WTC11 (cell line): ENCODE measurements at regions not wholly inside any gene's neighbourhood (a gene's known extent, or its start where the extent isn't known, plus 50 kb on each side); places are given as distances from the start of the nearest gene placed in this dataset.

Source experiments
- ATAC-seq: fragments of 200-7000 bp; cut with Tn5 transposase; 2 replicates; pipeline ENCODE4 v1.10.0; 2021; ENCODE audit warnings: mild to moderate bottlenecking, moderate library complexity
- CTCF ChIA-PET: fragments of 300-600 bp; sonication (Branson Sonifier 250); formaldehyde crosslinking; loops from one replicate; lab custom pipeline; 2021; ENCODE audit warnings: antibody characterized with exemption; lab: Charles Lee
- POLR2A ChIA-PET: fragments of 350-600 bp; sonication (Branson Sonifier 250); formaldehyde crosslinking; loops from one replicate; lab custom pipeline; 2021; ENCODE audit warnings: antibody characterized with exemption; lab: Charles Lee
- DNase-seq: peaks from one replicate; pipeline ENCODE4 v3.0.0; 2021; ENCODE audit warnings: low spot score
- H3K27ac Mint-ChIP-seq: 2 replicates; pipeline ENCODE4 v1.8.0; 2021; ENCODE audit warnings: mixed read lengths
- H3K27me3 Mint-ChIP-seq: 2 replicates; pipeline ENCODE4 v1.8.0; 2021; ENCODE audit warnings: low read depth, mild to moderate bottlenecking, moderate library complexity, mixed read lengths
- H3K36me3 Mint-ChIP-seq: 2 replicates; pipeline ENCODE4 v1.8.0; 2021; ENCODE audit warnings: mixed read lengths
- H3K4me1 Mint-ChIP-seq: 2 replicates; pipeline ENCODE4 v1.8.0; 2022; ENCODE audit warnings: mixed read lengths
- H3K4me3 Mint-ChIP-seq: 2 replicates; pipeline ENCODE4 v1.8.0; 2021; ENCODE audit warnings: mild to moderate bottlenecking, moderate library complexity, mixed read lengths
- H3K9me3 Mint-ChIP-seq: 2 replicates; pipeline ENCODE4 v1.8.0; 2021; ENCODE audit warnings: mixed read lengths
- ESRRA ChIP-seq: sonication (generic); formaldehyde crosslinking; IDR thresholded peaks from 2 replicates; pipeline ENCODE4 v1.8.1; 2022; ENCODE audit warnings: mild to moderate bottlenecking, missing genetic modification reagents, borderline replicate concordance
- GTF2I ChIP-seq: fragments of 250-450 bp; sonication (Bioruptor Pico); conservative IDR thresholded peaks from 2 replicates; pipeline ENCODE4 v1.4.0; 2021; ENCODE audit warnings: mild to moderate bottlenecking
- JAZF1 ChIP-seq: fragments of 250-450 bp; sonication (Bioruptor Pico); IDR thresholded peaks from 2 replicates; pipeline ENCODE4 v1.9.0; 2021; ENCODE audit warnings: moderate library complexity, mild to moderate bottlenecking, inconsistent platforms
- JUN ChIP-seq: sonication (generic); formaldehyde crosslinking; IDR thresholded peaks from 2 replicates; pipeline ENCODE4 v1.8.0; 2023; ENCODE audit warnings: mild to moderate bottlenecking, missing genetic modification reagents
- NFYB ChIP-seq: sonication (generic); formaldehyde crosslinking; conservative IDR thresholded peaks from 2 replicates; pipeline ENCODE4 v1.8.0; 2022; ENCODE audit warnings: low read depth, missing genetic modification reagents
- OVOL2 ChIP-seq: fragments of 250-450 bp; sonication (Bioruptor Pico); IDR thresholded peaks from 2 replicates; pipeline ENCODE4 v1.9.0; 2021; ENCODE audit warnings: mild to moderate bottlenecking, borderline replicate concordance
- TP53 ChIP-seq: sonication (generic); formaldehyde crosslinking; IDR thresholded peaks from 2 replicates; pipeline ENCODE4 v1.8.1; 2023; ENCODE audit warnings: mild to moderate bottlenecking, missing genetic modification reagents
- ZNF121 ChIP-seq: sonication (generic); formaldehyde crosslinking; IDR thresholded peaks from 2 replicates; pipeline ENCODE4 v1.8.0; 2023; ENCODE audit warnings: missing genetic modification reagents
- TF ChIP-seq, protein P1 (sequence below): fragments of 250-450 bp; sonication (Bioruptor Pico); IDR thresholded peaks from 2 replicates; pipeline ENCODE4 v1.9.0; 2021; ENCODE audit warnings: mild to moderate bottlenecking, borderline replicate concordance
- TF ChIP-seq, protein P2 (sequence below): sonication (generic); formaldehyde crosslinking; IDR thresholded peaks from 2 replicates; pipeline ENCODE4 v1.8.0; 2022; ENCODE audit warnings: mild to moderate bottlenecking, missing genetic modification reagents
- TF ChIP-seq, protein P3 (sequence below): sonication (generic); formaldehyde crosslinking; IDR thresholded peaks from 2 replicates; pipeline ENCODE4 v1.8.1; 2022; ENCODE audit warnings: missing genetic modification reagents, borderline replicate concordance
- TF ChIP-seq, protein P4 (sequence below): fragments of 250-450 bp; sonication (Bioruptor Pico); IDR thresholded peaks from 2 replicates; pipeline ENCODE4 v1.9.0; 2021; ENCODE audit warnings: mild to moderate bottlenecking
- TF ChIP-seq, protein P5 (sequence below): sonication (generic); formaldehyde crosslinking; IDR thresholded peaks from 2 replicates; pipeline ENCODE4 v1.8.0; 2023; ENCODE audit warnings: missing genetic modification reagents

DNA sequence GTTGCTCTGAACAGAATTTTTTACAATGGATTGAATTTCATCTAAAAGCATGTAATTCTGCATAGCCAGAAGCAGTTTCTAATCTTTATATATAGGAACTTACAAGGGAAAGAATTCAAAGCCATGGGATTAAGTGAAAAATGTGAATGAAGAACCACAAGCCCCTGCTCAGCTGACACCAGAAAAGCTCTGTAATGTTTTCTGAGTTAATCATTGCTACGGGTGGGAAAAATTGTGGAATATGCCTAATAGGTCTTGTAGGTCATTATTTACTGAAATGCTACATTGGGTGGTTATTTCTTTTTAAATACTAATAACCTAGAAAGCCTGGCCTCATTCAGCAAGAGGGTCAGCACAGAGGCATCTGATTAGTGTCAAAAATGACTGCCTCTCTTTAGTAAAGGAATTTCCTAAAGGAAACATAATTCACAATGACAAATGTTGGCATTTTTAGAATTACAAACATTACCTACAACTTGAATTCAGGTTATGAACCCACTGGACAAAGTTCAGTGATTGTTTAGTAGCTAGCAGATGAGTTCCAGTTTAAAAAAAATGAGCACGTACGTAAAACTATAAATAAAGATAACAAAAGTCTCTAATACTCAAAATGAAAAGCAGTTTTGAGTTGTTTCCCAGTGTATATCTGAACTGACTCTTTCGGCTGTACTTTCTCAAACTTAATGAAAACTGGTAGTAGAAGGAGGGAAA is 75.3 kb downstream of the BMP4 start (continued):
- TF ChIP-seq, protein P1, sequence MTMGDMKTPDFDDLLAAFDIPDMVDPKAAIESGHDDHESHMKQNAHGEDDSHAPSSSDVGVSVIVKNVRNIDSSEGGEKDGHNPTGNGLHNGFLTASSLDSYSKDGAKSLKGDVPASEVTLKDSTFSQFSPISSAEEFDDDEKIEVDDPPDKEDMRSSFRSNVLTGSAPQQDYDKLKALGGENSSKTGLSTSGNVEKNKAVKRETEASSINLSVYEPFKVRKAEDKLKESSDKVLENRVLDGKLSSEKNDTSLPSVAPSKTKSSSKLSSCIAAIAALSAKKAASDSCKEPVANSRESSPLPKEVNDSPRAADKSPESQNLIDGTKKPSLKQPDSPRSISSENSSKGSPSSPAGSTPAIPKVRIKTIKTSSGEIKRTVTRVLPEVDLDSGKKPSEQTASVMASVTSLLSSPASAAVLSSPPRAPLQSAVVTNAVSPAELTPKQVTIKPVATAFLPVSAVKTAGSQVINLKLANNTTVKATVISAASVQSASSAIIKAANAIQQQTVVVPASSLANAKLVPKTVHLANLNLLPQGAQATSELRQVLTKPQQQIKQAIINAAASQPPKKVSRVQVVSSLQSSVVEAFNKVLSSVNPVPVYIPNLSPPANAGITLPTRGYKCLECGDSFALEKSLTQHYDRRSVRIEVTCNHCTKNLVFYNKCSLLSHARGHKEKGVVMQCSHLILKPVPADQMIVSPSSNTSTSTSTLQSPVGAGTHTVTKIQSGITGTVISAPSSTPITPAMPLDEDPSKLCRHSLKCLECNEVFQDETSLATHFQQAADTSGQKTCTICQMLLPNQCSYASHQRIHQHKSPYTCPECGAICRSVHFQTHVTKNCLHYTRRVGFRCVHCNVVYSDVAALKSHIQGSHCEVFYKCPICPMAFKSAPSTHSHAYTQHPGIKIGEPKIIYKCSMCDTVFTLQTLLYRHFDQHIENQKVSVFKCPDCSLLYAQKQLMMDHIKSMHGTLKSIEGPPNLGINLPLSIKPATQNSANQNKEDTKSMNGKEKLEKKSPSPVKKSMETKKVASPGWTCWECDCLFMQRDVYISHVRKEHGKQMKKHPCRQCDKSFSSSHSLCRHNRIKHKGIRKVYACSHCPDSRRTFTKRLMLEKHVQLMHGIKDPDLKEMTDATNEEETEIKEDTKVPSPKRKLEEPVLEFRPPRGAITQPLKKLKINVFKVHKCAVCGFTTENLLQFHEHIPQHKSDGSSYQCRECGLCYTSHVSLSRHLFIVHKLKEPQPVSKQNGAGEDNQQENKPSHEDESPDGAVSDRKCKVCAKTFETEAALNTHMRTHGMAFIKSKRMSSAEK, result no peak
- TF ChIP-seq OVOL2 (CRISPR knock-in tag) (no peak), GTF2I (CRISPR knock-in tag) (no peak), TP53 (CRISPR knock-in tag) (no peak)

DNA sequence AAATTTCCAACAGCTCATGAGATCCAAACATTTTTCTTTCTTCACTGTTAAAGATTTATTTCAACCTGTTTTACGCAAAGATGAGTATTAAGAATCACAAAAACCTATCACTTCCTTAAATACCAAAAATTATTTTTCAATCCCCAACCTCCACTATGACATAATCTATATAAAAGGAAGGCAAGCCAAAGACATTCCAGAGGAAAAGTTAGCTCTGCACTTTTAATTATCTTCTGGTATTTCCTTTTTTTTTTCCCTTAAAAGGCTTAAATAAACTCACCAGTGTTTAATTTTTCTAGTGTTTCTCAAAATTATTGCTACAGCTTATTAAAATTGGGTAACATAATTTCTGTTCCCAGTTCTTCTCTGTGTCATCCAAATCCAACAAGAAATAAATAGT is 75.9 kb downstream of the BMP4 start:
- POLR2A ChIA-PET, result no interaction called here
- Mint-ChIP-seq H3K27me3 (no peaks in the 10 kb centered on the region), H3K27ac (no peak overlapping the region), H3K36me3 (peaks cover 5% of the 10 kb centered on the region; the same call in 1 of the 2 replicates), H3K4me1 (no peaks in the 10 kb centered on the region), H3K9me3 (peaks cover 13% of the 10 kb centered on the region), H3K4me3 (no peak overlapping the region)
- CTCF ChIA-PET, result no interaction called here
- TF ChIP-seq, protein P2, sequence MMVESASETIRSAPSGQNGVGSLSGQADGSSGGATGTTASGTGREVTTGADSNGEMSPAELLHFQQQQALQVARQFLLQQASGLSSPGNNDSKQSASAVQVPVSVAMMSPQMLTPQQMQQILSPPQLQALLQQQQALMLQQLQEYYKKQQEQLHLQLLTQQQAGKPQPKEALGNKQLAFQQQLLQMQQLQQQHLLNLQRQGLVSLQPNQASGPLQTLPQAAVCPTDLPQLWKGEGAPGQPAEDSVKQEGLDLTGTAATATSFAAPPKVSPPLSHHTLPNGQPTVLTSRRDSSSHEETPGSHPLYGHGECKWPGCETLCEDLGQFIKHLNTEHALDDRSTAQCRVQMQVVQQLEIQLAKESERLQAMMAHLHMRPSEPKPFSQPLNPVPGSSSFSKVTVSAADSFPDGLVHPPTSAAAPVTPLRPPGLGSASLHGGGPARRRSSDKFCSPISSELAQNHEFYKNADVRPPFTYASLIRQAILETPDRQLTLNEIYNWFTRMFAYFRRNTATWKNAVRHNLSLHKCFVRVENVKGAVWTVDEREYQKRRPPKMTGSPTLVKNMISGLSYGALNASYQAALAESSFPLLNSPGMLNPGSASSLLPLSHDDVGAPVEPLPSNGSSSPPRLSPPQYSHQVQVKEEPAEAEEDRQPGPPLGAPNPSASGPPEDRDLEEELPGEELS (CRISPR knock-in tag), result no peak
- no peak for ATAC-seq
- DNase-seq, result no peak

DNA sequence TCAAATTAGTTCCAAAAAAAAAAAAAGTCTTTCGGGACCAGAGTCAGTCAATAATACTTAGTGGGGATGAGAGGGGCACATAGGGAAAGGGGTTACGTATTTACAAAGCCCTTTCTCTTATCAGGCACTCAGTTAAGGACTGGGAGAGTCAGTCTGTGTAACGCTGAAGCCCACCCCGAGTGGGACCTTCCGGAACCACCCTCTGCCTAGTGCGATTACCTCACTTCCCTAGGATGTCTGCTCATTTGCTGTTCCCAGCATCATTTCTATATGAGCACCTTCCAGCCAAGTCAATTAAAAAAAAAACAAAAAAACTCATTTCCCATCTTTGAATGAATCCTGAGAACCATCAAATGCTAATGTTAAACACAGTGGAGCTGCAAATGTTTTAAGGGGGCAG is 76.9 kb downstream of the BMP4 start:
- TF ChIP-seq ESRRA (no peak), ZNF121 (CRISPR knock-in tag) (no peak), NFYB (no peak), JAZF1 (CRISPR knock-in tag) (no peak), JUN (CRISPR knock-in tag) (no peak)
- TF ChIP-seq, protein P3, sequence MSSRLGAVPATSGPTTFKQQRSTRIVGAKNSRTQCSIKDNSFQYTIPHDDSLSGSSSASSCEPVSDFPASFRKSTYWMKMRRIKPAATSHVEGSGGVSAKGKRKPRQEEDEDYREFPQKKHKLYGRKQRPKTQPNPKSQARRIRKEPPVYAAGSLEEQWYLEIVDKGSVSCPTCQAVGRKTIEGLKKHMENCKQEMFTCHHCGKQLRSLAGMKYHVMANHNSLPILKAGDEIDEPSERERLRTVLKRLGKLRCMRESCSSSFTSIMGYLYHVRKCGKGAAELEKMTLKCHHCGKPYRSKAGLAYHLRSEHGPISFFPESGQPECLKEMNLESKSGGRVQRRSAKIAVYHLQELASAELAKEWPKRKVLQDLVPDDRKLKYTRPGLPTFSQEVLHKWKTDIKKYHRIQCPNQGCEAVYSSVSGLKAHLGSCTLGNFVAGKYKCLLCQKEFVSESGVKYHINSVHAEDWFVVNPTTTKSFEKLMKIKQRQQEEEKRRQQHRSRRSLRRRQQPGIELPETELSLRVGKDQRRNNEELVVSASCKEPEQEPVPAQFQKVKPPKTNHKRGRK (CRISPR knock-in tag), result no peak
- TF ChIP-seq, protein P4, sequence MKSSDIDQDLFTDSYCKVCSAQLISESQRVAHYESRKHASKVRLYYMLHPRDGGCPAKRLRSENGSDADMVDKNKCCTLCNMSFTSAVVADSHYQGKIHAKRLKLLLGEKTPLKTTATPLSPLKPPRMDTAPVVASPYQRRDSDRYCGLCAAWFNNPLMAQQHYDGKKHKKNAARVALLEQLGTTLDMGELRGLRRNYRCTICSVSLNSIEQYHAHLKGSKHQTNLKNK (CRISPR knock-in tag), result no peak
- TF ChIP-seq, protein P5, sequence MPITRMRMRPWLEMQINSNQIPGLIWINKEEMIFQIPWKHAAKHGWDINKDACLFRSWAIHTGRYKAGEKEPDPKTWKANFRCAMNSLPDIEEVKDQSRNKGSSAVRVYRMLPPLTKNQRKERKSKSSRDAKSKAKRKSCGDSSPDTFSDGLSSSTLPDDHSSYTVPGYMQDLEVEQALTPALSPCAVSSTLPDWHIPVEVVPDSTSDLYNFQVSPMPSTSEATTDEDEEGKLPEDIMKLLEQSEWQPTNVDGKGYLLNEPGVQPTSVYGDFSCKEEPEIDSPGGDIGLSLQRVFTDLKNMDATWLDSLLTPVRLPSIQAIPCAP (CRISPR knock-in tag), result no peak
- H3K4me1 Mint-ChIP-seq, result no peaks in the 10 kb centered on the region
- peaks cover 5% of the 10 kb centered on the region; the same call in 1 of the 2 replicates for H3K36me3 Mint-ChIP-seq
- H3K27ac Mint-ChIP-seq, result no peak overlapping the region
- H3K27me3 Mint-ChIP-seq, result no peaks in the 10 kb centered on the region
- ATAC-seq (no peak), DNase-seq (no peak)
- ChIA-PET POLR2A (interaction anchor here (0.6 kb wide), 1 partner anchor 21 kb away, joined by 3 read pairs; no protein-coding TSS in a partner anchor), CTCF (interaction anchor here (0.6 kb wide), 1 partner anchor 128 kb away, joined by 3 read pairs; no protein-coding TSS in a partner anchor)
- H3K9me3 Mint-ChIP-seq, result peaks cover 13% of the 10 kb centered on the region
- H3K4me3 Mint-ChIP-seq, result no peak overlapping the region
